Stimulated activated CD8-positive, alpha-beta memory T cell treated with anti-CD3 and anti-CD28 coated beads, Interleukin-15, amount 100 ng/mL, for 48 hours (primary cell): ENCODE measurements at regions not wholly inside any gene's neighbourhood (a gene's known extent, or its start where the extent isn't known, plus 50 kb on each side); places are given as distances from the start of the nearest gene placed in this dataset.
"Not testable (repeated sequence)": the region's sequence is repeated elsewhere in the genome, so short reads cannot be mapped to it uniquely, and the experiment has no call there.

ENCODE experiments used
- DNase-seq, 2 donors: peaks; one replicate each; pipeline ENCODE4 v3.0.0-alpha.2; 2020; ENCODE audit warnings: low read depth in 2 of 2

DNA sequence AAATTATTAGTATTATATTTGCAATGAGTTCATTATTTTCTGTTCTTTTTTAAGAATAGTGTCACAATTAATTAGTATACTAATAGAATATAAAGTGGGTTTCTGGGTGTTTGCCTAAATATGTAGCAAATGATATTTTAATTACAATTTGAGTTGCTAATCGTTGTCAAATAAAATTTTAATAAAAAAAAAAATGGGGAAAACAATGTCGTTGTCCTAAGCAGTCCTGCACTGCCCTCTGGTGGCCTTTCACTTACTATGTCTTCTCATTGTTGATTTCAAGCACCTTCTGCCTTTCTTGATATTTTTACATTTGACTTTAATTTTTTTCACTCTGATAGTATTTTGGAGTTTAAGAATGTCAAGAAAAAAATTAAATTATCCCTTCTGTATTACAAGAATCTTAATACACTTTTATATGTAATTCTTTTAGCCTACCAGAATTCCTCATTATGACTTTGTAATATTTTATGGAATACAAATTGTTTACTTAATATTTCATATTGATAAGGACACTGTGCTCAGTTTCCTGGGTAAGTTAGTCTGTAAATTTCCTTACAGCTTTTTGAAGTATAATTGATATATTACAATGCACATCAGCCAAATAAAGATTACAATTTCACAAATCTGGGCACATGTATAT is 104.5 kb upstream of the FMN2 start:
- no peak for DNase-seq

DNA sequence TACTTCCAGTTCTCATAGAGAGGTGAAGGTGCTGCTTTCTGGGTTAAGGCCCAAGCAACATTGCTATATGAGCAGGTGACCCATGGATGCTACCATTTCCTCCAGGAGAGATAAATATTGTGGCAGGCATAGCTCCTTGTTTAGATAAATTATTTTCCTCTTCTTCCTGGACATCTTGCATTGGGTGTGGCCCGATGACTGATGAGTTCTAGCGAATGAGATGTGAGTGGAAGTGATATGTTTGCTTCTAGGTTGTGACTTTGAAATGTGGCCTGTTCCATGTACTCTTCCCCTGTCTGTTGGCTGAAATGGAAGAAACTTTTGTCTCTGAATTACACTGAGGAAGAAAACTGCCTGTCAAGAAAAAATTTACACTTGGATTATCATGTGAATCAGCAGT is 101.7 kb upstream of the FMN2 start:
- DNase-seq = no peak

DNA sequence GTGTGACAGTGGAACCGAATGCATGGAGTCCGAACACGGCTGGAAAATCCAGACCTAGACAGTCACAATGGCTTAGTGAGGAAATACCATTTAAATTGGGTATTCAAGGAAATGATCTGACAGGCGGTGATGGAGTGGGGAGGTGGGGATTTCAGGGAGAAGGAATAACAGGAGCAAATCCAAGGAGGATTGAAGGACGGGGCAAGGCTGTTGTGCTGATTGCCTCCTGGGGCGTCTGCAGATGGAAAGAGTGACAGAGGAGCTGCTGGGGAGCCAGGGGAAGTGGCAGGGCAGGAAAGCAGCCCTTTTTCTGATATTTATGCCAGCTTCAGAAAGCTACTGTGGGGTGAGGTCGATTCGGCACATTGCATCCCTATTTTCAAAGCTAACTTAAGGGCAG is 99.1 kb upstream of the FMN2 start:
- DNase-seq = not testable (repeated sequence)

DNA sequence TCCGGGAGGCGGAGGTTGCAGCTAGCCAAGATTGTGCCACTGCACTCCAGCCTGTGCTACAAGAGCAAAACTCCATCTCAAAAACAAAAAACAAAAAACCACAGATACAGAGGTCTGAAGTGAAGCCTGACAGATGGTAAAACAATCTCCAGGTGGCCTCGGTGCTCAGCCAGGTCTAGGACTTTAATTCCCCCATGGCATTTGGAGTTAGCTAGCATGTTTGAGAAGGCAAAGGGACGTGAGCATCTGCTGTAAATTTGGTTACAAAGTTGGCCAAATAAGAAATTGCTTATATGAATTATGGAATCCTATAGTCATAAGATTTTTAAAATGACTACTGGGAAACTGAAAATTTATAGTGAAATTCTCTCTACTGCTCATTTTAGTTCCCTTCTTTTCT is 98.3 kb upstream of the FMN2 start:
- no peak for DNase-seq

DNA sequence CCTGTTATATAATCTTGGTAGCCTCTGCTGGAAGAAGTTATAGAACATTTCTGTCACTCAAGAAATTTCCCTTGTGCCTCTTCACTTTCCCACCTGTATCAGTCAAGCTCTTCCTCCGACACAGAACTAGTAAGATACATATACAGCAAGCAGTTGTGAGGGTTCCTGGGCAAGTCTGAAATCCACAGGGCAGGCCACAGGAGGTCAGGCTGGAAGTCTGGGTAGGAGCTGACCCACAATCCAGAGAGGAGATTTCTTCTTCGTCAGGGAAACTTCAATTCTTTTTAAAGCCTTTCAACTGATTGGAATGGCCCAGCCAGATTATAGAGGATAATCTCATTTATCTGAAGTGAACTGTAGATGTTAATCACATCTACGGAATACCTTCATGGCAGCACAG is 96.4 kb upstream of the FMN2 start:
- DNase-seq = no peak

DNA sequence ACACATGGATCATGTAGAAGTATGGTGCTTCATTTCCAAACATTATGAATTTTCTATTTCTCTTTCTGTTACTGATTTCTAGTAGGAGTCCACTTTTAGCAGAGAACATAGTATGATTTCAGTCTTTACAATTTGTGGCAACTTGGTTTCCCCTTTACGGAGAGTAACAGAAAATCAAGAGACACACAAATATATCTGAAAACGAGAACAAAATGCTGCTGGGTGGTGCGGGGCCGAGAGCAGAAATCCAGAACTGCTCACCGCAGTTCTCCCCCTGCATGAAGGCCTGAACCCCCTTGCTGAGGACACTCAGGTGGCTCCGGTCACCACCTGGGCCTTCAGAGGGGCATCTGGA is 94.5 kb upstream of the FMN2 start:
- no peak for DNase-seq

DNA sequence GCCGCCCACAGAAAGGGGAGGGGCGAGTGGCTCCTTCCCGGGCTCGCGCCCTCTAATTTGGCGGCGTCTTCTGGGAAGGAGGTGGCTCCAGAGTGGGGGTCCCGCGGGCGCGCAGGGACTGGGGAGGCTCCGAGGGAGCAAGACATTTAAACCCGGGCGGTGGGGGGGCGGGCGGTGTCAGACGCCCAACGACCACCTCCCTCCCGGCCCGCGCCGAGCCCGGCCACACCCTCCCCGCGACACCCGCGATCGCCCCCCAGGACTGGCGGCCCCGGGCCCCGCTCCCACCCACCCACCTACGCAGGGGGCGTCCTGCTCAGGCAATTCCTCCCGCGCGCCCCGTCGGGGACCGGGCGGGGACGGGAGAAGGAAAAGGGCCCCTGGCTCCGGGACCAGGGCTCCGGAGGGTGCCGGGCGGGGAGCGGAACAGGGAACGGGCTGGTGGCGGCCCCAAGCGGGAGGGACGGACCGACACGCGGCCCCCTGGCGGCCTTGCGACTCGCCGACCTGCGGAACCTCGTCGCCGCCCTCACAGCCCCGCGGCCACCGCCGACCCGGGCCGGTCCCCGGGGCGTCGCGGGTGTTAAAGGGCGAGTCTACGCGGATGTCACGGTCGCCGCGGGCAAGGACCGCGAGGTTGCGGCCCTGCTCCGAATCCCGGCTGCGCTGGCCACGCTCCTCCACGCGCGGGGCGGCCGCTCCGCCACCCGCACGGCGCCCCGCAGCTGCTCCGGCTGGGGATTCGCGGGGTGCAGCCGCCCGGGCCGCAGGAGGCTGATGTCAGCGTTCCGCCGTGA is 94.0 kb upstream of the FMN2 start:
- no peak for DNase-seq

DNA sequence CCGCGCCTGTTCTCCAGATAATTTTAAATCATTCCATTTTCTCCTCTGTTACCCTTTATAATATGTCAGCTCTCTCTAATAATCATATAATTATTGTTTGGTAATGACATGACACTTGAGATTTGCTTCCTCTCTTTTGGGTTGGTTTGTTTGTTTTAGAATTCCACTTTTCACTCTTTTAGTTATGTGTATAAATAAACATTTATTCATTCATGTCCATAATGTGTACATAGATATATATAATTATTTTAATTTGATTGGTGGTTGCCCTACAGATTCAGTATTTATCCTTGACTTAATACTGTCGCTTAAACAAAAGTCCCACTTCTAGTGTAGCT is 93.4 kb upstream of the FMN2 start:
- no peak for DNase-seq

DNA sequence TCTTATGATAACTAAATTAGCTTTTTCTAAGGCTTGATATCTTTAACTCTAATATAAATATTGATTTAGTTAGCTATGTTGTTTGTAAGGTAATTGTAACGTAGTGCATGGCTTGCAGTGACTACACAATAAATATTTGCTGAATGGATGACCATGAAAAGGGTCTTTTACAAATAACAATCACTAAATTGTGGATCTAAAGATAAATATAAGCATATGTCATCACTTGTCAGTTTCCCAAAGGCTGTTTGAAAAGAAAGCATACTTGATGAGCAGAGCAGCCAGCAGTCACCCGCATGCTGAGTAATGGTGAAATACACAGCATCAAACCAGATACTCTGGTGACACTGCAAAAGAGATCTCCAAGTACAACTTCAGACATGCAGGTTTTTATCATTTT is 92.5 kb upstream of the FMN2 start:
- no peak for DNase-seq

DNA sequence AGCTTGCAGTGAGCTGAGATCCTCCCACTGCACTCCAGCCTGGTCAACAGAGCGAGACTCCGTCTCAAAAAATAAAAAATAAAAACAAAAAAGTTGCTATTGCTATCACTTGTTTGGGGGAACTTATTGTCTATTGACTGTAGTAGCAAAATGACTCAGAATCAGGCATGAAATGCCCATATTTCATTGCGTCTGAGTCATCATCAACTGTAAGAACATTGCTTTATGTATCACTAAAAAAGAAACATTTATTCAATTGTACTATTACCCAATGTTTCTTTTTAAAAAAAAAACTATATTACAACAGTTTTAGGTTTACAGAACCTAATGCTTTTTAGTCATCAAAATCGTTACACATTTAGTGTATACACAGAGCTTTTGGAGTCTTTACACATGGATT is 91.0 kb upstream of the FMN2 start:
- no peak for DNase-seq

DNA sequence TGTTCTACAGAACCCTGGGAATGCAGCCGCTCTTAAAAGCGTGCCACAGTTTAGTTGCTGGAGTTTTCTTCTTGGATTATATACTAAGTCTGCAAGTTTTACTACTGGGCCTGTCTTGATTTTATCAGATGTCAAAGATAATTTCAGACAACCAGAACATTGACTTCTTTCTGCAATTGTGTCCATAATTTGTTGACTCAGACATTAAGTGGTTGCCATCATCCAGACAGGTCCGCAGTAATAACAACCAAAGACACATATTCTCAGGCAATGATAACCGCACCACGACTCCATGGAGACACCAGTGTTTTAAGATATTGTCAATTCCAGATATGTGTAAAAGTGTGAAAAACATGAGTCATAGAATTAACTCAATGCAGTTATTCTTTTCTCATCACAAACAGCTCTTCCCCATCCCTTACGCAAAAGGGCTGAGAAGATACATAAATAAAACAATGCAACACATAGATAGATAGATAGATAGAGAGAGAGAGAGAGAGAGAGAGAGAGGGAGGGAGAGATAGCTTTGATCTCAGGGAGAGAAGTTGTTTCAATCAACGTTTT is 90.4 kb upstream of the FMN2 start:
- DNase-seq = no peak

DNA sequence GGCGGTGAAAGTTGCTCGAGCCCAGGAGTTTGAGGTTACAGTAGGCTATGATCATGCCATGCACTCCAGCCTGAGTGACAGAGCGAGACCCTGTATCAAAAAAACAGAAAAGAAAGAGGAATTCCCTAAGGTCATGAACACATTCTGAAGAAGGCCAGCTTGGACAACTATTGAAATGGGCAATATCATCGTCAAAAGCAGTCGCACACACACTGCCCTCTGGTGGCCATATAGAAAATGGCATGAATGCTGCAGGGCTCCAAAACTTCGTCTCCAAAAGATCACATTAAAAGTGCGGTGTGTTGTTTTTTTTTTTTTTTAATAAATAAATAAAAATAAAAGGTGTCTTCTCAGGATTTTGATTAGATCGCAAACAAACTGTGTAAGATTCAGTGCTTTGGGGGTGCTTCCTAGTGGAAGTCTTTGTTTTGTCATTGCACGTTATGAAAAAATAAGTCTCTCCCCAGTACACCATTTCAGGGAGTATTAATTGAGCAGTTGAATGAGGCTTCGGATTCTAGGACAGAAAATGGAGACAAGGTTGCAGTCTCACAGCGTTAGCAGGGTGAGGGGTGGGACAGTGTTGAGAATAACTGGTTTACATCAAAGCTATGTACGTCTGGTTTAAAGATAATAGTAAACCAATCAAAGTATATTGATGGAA is 87.5 kb upstream of the FMN2 start:
- DNase-seq = no peak

DNA sequence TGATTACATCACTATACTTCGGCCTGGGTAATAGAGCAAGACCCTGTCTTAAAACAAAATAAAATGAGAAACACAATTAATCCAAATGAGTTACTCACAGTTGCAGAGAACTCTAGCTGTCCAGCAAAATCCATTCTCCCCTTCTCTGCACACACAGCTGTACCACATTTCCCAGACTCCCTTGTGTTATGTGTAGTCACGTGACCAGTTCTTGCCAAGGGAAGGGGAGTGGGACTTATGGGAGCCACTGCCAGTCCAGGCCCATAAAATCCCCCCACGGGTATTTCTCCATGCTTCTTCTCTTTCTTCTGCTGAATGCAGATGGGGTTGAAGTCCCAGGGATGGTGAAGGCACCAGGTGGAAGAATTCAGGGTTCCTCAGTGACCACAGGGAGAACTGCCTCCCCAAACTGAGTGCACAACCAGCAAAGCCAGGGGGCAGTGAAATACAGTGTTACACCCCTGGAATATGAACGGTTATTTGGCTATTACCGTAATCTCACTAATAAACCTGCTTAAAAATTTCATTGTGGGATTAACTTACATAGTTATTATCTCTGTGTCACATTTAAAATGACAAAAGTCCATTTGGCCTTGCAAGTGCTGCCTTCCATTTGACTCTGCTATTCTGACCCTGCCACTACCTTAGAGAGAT is 85.6 kb upstream of the FMN2 start:
- no peak for DNase-seq

DNA sequence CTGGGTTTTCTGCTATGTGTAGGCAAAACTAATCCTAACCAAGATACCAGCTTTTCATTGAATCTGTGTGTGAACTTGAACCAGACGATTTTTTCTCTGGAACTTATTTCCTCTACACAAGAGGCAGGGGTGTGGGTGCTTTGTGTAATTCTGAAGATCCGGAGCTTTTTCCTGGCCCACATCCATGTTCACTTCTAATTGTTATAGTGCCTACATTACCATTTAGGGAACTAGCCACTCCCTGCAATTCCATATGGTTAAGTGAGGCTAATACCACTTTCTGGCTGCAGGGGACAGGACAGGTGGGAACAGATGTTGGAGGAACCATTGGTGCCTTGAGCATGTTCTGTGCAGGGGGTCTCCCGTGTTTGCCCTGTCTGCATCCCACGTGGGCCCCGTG is 83.4 kb upstream of the FMN2 start:
- no peak for DNase-seq

DNA sequence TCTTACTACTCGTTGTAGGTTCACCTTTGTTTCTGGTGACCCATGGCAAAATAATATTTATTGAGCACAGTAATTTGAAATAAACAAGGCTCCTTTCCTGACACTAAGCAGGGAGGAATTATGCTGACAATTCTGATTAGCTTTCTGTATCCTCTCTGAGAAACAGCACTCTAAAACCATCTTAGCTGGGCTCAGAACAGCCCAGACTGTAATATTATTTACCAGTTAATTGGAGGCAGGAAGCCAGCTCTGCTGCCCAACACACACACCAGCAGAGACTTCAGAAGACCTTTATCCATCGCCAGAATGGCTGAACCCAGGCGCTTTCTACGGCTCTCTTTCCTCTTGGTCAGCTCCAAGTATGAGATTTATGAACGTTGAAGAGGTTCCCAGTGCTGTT is 77.6 kb upstream of the FMN2 start:
- DNase-seq = no peak

DNA sequence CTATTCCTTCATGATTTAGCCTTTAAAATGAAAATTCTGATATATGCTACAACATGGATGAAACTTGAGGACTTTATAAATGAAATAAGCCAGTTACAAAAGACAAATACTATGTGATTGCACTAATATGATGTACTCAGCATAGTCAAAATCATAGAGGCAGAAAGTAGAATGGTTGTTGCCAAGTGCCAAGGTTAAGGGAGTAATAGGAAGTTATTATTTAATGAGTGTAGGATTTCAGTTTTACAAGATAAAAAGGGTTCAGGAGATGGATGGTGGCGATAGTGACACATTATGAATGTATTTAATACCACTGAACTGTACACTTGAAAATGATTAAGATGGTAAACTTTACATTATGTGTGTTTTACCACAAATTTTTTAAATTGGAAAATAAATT is 73.1 kb upstream of the FMN2 start:
- DNase-seq = no peak

DNA sequence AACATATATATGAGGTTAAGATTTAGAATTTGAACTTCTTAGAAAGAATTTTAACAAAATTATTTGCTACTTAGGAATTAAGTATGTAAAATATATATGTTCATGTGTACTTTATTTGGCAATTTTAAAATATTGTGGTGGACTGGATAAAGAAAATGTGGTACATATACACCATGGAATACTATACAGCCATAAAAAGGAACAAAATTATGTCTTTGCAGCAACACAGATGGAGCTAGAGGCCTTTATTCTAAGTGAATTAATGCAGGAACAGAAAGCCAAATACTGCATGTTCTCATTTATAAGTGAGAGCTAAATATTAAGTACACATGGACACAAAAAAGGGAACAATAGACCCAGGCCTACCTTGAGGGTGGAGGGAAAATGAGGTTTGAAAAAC is 72.2 kb upstream of the FMN2 start:
- no peak for DNase-seq

DNA sequence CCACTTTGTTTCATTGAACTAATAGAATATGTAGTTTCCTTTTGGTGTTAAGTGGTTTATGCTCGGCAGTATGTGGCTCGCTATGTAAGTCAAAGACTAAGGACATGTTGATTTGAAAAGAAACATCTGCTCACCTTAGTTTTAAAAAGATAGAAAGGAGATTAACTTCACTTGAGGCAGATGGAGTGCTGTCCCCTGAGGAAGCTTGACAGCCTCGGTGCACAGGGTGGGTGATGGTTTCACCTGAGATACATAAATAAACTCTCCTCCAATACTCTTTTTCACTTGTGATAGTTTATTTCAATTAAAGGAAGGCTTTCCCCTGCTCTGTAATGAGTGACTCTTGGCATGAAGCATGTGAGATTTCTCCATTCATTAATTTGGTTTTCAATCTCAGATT is 70.8 kb upstream of the FMN2 start:
- no peak for DNase-seq

DNA sequence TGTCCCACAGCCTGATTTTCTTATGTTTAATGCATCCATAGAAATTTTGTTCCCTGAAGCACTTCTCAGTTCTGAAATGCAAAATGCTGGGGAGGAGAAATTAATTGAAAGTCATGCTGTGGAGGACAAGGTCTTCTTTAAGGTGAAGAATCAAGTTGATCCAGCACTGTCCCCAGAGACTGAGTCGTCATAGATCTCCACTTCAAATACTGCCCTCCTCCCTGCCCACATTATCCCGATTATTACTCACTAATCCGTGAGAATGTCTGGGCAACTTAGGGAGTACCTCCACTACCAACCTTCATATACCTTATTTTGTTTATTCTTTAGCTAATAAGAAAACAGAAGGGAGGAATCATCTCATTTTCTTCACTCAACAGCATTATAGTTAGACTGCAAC is 70.0 kb upstream of the FMN2 start:
- no peak for DNase-seq

DNA sequence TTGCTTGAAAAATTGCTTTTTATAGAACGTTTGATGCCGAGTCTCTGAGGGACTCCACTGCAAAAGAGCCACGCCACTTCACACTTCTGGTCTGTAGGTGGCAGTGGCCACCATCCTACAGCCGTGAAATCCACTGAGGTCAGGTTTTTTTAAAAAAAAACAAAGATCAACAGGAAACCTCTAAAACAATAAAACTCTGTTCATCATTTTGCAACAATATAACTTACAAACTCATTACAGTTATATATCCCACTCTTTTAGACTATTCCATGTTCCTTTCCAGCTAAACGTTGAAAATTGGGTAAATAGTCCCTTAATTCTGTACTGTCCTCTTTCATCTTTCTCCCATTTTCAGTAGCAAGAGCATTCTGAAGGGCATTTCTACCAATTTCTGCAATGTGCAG is 64.6 kb upstream of the FMN2 start:
- DNase-seq = no peak

DNA sequence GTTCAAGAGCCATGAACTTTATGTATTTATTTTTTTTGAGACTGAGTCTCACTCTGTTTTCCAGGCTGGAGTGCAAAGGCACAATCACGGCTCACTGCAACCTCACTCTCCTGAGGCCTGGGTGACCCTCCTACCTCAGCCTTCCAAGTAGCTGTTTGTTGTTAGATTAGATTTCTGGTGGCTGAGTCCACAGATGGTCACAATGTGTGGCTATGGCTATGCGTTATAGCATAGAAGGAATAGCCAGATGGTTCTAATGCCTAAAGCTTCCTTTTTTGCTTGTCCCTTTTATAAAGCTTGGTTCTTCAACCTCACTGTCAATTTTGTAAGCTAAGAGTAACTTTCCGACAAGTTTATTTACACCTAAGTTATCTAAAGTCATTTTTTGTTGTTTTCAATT is 62.3 kb upstream of the FMN2 start:
- no peak for DNase-seq

DNA sequence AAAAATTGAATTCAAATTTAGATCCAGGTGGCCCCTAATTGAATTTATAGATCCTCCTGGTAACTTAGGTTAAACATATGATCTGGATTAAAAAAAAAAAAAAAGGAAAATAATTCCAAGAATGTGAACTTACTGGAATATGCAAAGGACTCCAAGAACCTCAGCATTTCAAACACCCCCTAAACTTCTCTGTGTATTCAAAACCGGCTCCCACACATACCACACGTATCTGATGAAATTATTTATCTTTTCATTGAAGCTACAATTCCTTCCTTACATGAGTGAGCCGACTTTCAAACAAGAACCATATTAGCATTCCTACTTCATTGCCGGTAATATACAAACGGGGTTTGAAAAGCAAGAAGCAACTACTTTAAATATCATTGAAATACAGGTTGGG is 61.4 kb upstream of the FMN2 start:
- DNase-seq = no peak

DNA sequence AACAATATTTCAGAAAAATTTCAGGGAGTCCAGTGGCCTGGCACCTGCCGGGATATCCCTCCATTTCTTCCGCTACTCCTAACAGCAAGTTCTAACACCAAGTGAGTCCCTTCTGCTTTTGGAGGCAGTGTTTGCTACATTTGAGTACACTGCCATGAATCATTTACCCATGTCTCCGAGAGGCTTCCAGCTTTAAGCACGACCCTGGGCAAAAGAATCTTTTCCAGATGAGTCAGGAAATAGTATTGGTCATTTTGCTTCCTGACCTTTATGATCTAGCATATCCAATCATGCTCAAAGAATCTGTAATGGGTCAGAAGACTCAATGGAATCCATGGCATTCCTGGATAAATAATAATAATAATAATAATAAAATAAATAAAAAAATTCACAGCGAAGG is 60.7 kb upstream of the FMN2 start:
- DNase-seq = no peak
